Esophagus muscularis mucosa (tissue), 3 donors: ENCODE measurements at regions not wholly inside any gene's neighbourhood (a gene's known extent, or its start where the extent isn't known, plus 50 kb on each side); places are given as distances from the start of the nearest gene placed in this dataset.

Experiments used
- POLR2A ChIP-seq: fragments of 450-650 bp; IDR thresholded peaks from one replicate; pipeline ENCODE4 v1.6.1; 2017; ENCODE audit warnings: antibody characterized with exemption, moderate library complexity, mild to moderate bottlenecking, low read depth
- POLR2AphosphoS5 ChIP-seq, 2 donors: sonication (generic); formaldehyde crosslinking; IDR thresholded peaks; one replicate each; pipeline ENCODE4 v1.6.1; 2017; ENCODE audit warnings: antibody characterized with exemption in 2 of 2
- TF ChIP-seq, protein P1 (sequence below), 3 experiments: fragments of 200-600 bp in 2 of 3; fragments of 450-650 bp in 1 of 3; sonication (generic) in 2 of 3; IDR thresholded peaks; one replicate each; pipeline ENCODE4 v1.5.1; 2017 to 2019; ENCODE audit warnings: antibody characterized with exemption in 3 of 3, mild to moderate bottlenecking in 2 of 3, moderate library complexity in 1 of 3

GRCh38 chr9:36763778-36764177, 191.1 kb downstream of the MELK start:
- TF ChIP-seq, protein P1, sequence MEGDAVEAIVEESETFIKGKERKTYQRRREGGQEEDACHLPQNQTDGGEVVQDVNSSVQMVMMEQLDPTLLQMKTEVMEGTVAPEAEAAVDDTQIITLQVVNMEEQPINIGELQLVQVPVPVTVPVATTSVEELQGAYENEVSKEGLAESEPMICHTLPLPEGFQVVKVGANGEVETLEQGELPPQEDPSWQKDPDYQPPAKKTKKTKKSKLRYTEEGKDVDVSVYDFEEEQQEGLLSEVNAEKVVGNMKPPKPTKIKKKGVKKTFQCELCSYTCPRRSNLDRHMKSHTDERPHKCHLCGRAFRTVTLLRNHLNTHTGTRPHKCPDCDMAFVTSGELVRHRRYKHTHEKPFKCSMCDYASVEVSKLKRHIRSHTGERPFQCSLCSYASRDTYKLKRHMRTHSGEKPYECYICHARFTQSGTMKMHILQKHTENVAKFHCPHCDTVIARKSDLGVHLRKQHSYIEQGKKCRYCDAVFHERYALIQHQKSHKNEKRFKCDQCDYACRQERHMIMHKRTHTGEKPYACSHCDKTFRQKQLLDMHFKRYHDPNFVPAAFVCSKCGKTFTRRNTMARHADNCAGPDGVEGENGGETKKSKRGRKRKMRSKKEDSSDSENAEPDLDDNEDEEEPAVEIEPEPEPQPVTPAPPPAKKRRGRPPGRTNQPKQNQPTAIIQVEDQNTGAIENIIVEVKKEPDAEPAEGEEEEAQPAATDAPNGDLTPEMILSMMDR (IDR thresholded peaks at IDR 0.05): no peak
- TF ChIP-seq POLR2A: no peak
- no peak for TF ChIP-seq POLR2AphosphoS5 (IDR thresholded peaks at IDR 0.05)
